H1 (cell line): ENCODE measurements at regions not wholly inside any gene's neighbourhood (a gene's known extent, or its start where the extent isn't known, plus 50 kb on each side); places are given as distances from the start of the nearest gene placed in this dataset.

Source experiments
- CTCF ChIA-PET: fragments of 300-600 bp; sonication (Branson Sonifier 250); formaldehyde crosslinking; loops from one replicate; lab custom pipeline; 2021; ENCODE audit not compliant: partially characterized antibody; lab: Charles Lee
- POLR2A ChIA-PET: fragments of 300-600 bp; sonication (Branson Sonifier 250); formaldehyde crosslinking; loops from one replicate; lab custom pipeline; 2021; ENCODE audit warnings: inconsistent platforms; ENCODE audit not compliant: partially characterized antibody; lab: Charles Lee
- DNase-seq, 2 experiments: peaks; one replicate each; pipeline versions ENCODE4 v3.0.0 to v3.0.0-alpha.2; 2010 to 2022; ENCODE audit warnings: low spot score in 2 of 2, low read depth in 1 of 2, mixed read lengths in 1 of 2
- FAIRE-seq: peaks from 2 replicates; lab custom pipeline; 2011; peaks lifted over from hg19 to GRCh38; lab: Jason Lieb, UNC
- H2AFZ ChIP-seq: 2 replicates; pipeline ENCODE4 v1.8.1; 2012; ENCODE audit warnings: low read length, inconsistent platforms
- H2AK5ac ChIP-seq: 2 replicates; pipeline ENCODE4 v1.6.1; 2013; ENCODE audit warnings: low read depth, low read length
- H2BK120ac ChIP-seq: replicated peaks from 2 replicates; pipeline ENCODE3; 2013; ENCODE audit warnings: low read depth, low read length, inconsistent platforms
- H2BK12ac ChIP-seq: 2 replicates; pipeline ENCODE4 v1.6.1; 2013; ENCODE audit warnings: low read depth, low read length
- H2BK15ac ChIP-seq: 2 replicates; pipeline ENCODE4 v1.6.1; 2013; ENCODE audit warnings: low read length
- H2BK20ac ChIP-seq: 2 replicates; pipeline ENCODE4 v1.6.1; 2013; ENCODE audit warnings: low read length
- H2BK5ac ChIP-seq: 2 replicates; pipeline ENCODE4 v1.6.1; 2013; ENCODE audit warnings: low read depth, low read length
- H3K14ac ChIP-seq: 2 replicates; pipeline ENCODE4 v1.6.1; 2013; ENCODE audit warnings: inconsistent platforms; ENCODE audit not compliant: insufficient read length
- H3K18ac ChIP-seq: 2 replicates; pipeline ENCODE4 v1.6.1; 2013; ENCODE audit warnings: low read length; ENCODE audit errors: extremely low read depth
- H3K23ac ChIP-seq: 2 replicates; pipeline ENCODE4 v1.6.1; 2013; ENCODE audit warnings: inconsistent platforms; ENCODE audit not compliant: insufficient read length
- H3K23me2 ChIP-seq: 2 replicates; pipeline ENCODE4 v1.6.1; 2013; ENCODE audit warnings: low read depth, low read length
- H3K27ac ChIP-seq: 2 replicates; pipeline ENCODE4 v1.6.1; 2011; ENCODE audit warnings: low read depth, low read length, inconsistent platforms
- H3K27me3 ChIP-seq, 4 experiments: replicated peaks in 1 of 4; 1 replicate in 1 of 4; 2 replicates in 3 of 4; pipeline versions ENCODE4 v1.6.1 to v1.8.1; 2011 to 2013; ENCODE audit warnings: low read length in 3 of 4, mild to moderate bottlenecking in 3 of 4, inconsistent platforms in 2 of 4, mixed read lengths in 2 of 4, moderate library complexity in 1 of 4; ENCODE audit not compliant: control insufficient read depth in 3 of 4, insufficient read depth in 3 of 4; ENCODE audit errors: extremely low read depth in 1 of 4
- H3K36me3 ChIP-seq, 4 experiments: 2 replicates each; pipeline versions ENCODE4 v1.6.1 to v1.8.1; 2011 to 2013; ENCODE audit warnings: mild to moderate bottlenecking in 4 of 4, low read length in 3 of 4, moderate library complexity in 2 of 4, control low read depth in 1 of 4, inconsistent platforms in 1 of 4; ENCODE audit not compliant: insufficient read depth in 4 of 4, control insufficient read depth in 2 of 4
- H3K4ac ChIP-seq: replicated peaks from 2 replicates; pipeline ENCODE3; 2013; ENCODE audit warnings: low read length, low read depth, mixed read lengths, inconsistent platforms; ENCODE audit not compliant: insufficient read length
- H3K4me1 ChIP-seq, 4 experiments: replicated peaks in 1 of 4; 1 replicate in 1 of 4; 2 replicates in 3 of 4; pipeline versions ENCODE4 v1.6.1 to v1.8.1; 2011 to 2013; ENCODE audit warnings: low read length in 3 of 4, inconsistent platforms in 2 of 4, mixed read lengths in 1 of 4; ENCODE audit not compliant: insufficient read depth in 4 of 4, control insufficient read depth in 3 of 4
- H3K4me2 ChIP-seq, 2 experiments: 2 replicates each; pipeline versions ENCODE4 v1.6.1 to v1.8.1; 2011 to 2013; ENCODE audit warnings: low read depth in 2 of 2, low read length in 2 of 2, control low read depth in 1 of 2, inconsistent platforms in 1 of 2, mild to moderate bottlenecking in 1 of 2; ENCODE audit not compliant: insufficient read depth in 1 of 2
- H3K4me3 ChIP-seq, 4 experiments: fragments of 200-600, 300-600 bp in 1 of 4; sonication (generic), shearing (Covaris generic), sonication (Bioruptor Twin) in 1 of 4; 2 replicates each; pipeline versions ENCODE4 v1.5.1 to v1.8.1; 2011 to 2016; ENCODE audit warnings: low read length in 4 of 4, low read depth in 3 of 4, control low read depth in 2 of 4, inconsistent platforms in 2 of 4, mild to moderate bottlenecking in 2 of 4, mixed read lengths in 1 of 4, moderate library complexity in 1 of 4; ENCODE audit not compliant: insufficient read depth in 2 of 4; ENCODE audit errors: extremely low read depth in 1 of 4
- H3K56ac ChIP-seq: replicated peaks from 2 replicates; pipeline ENCODE3; 2013; ENCODE audit warnings: low read depth, mild to moderate bottlenecking, mixed read lengths, low read length, inconsistent platforms; ENCODE audit not compliant: insufficient read length
- H3K79me1 ChIP-seq: 2 replicates; pipeline ENCODE4 v1.6.1; 2013; ENCODE audit warnings: low read depth, low read length, control low read depth
- H3K79me2 ChIP-seq, 2 experiments: 2 replicates each; pipeline versions ENCODE4 v1.6.1 to v1.8.1; 2012 to 2013; ENCODE audit warnings: low read length in 2 of 2, mild to moderate bottlenecking in 2 of 2, inconsistent platforms in 1 of 2; ENCODE audit not compliant: insufficient read depth in 2 of 2, control insufficient read depth in 1 of 2
- H3K9ac ChIP-seq, 4 experiments: replicated peaks in 1 of 4; 1 replicate in 1 of 4; 2 replicates in 3 of 4; pipeline versions ENCODE4 v1.6.1 to v1.8.1; 2011 to 2013; ENCODE audit warnings: low read depth in 3 of 4, low read length in 3 of 4, control low read depth in 2 of 4, mild to moderate bottlenecking in 2 of 4, moderate library complexity in 2 of 4, inconsistent platforms in 1 of 4; ENCODE audit errors: extremely low read depth in 1 of 4
- H3K9me3 ChIP-seq, 2 experiments: 2 replicates each; pipeline versions ENCODE4 v1.6.1 to v1.8.1; 2012 to 2013; ENCODE audit warnings: mild to moderate bottlenecking in 2 of 2, moderate library complexity in 2 of 2, control low read depth in 1 of 2, inconsistent platforms in 1 of 2, low read depth in 1 of 2, low read length in 1 of 2, mixed read lengths in 1 of 2; ENCODE audit not compliant: insufficient read depth in 2 of 2
- H4K20me1 ChIP-seq, 2 experiments: replicated peaks in 1 of 2; 2 replicates each; pipeline versions ENCODE3 to v1.8.1; 2011 to 2013; ENCODE audit warnings: inconsistent platforms in 2 of 2, low read length in 2 of 2, mild to moderate bottlenecking in 1 of 2; ENCODE audit not compliant: insufficient read depth in 2 of 2, control insufficient read depth in 1 of 2
- H4K5ac ChIP-seq: 2 replicates; pipeline ENCODE4 v1.6.1; 2013; ENCODE audit warnings: low read length, low read depth, mixed read lengths, inconsistent platforms; ENCODE audit not compliant: insufficient read length
- H4K8ac ChIP-seq: 2 replicates; pipeline ENCODE4 v1.8.0; 2013; ENCODE audit warnings: mild to moderate bottlenecking, moderate library complexity, low read length, inconsistent platforms; ENCODE audit not compliant: insufficient read depth; ENCODE audit errors: extremely low read depth
- H4K91ac ChIP-seq: replicated peaks from 2 replicates; pipeline ENCODE3; 2013; ENCODE audit warnings: low read length, mixed read lengths, inconsistent platforms; ENCODE audit not compliant: insufficient read length
- CBX8 ChIP-seq: fragments of 300-800, 300-1000 bp; sonication (generic); IDR thresholded peaks from 2 replicates; pipeline ENCODE4 v1.7.1; 2016; ENCODE audit warnings: low read depth, low read length, borderline replicate concordance
- CREB1 ChIP-seq: IDR thresholded peaks from 2 replicates; pipeline ENCODE4 v1.6.1; 2012; ENCODE audit warnings: inconsistent platforms
- KDM1A ChIP-seq: fragments of 200-600, 300-600 bp; sonication (generic); IDR thresholded peaks from 2 replicates; pipeline ENCODE4 v1.7.1; 2016; ENCODE audit warnings: mild to moderate bottlenecking, low read length, borderline replicate concordance
- KDM4A ChIP-seq: IDR thresholded peaks from one replicate; pipeline ENCODE4 v1.7.1; 2012; ENCODE audit warnings: low read depth, mild to moderate bottlenecking, moderate library complexity, low read length, inconsistent platforms; ENCODE audit not compliant: severe bottlenecking
- MAFK ChIP-seq: IDR thresholded peaks from 2 replicates; pipeline ENCODE4 v1.6.1; 2012; ENCODE audit warnings: low read depth, mild to moderate bottlenecking, improper control_type of control experiment, low read length
- POU5F1 ChIP-seq: IDR thresholded peaks from 2 replicates; pipeline ENCODE4 v1.6.1; 2011; ENCODE audit warnings: low read depth, mild to moderate bottlenecking, low read length, moderate library complexity
- SIRT6 ChIP-seq: IDR thresholded peaks from one replicate; pipeline ENCODE4 v1.7.1; 2012; ENCODE audit warnings: low read length, inconsistent platforms
- SRF ChIP-seq: IDR thresholded peaks from 2 replicates; pipeline ENCODE4 v1.6.1; 2011; ENCODE audit warnings: mild to moderate bottlenecking, low read depth, low read length, moderate library complexity
- TAF1 ChIP-seq: IDR thresholded peaks from 2 replicates; pipeline ENCODE4 v1.6.1; 2011; ENCODE audit warnings: mild to moderate bottlenecking, low read depth, low read length
- TCF12 ChIP-seq: IDR thresholded peaks from 2 replicates; pipeline ENCODE4 v1.6.1; 2011; ENCODE audit warnings: low read depth, mild to moderate bottlenecking, low read length
- YY1 ChIP-seq: IDR thresholded peaks from 2 replicates; pipeline ENCODE4 v1.6.1; 2011; ENCODE audit warnings: low read depth, mild to moderate bottlenecking, low read length
- WGBS, 2 experiments: shearing (Covaris generic) in 1 of 2; methylation state at CpG; one replicate each; pipeline versions ENCODE4 v1.1.6 to v1.1.7; 2013 to 2015; ENCODE audit warnings: low lambda C conversion rate in 2 of 2, mixed read lengths in 2 of 2, inconsistent platforms in 1 of 2, low coverage in 1 of 2, missing lambda C conversion rate in 1 of 2; ENCODE audit not compliant: insufficient replicate concordance in 2 of 2, insufficient coverage in 1 of 2, insufficient read length in 1 of 2; ENCODE audit errors: extremely low coverage in 1 of 2, missing lambda C conversion rate in 1 of 2; 5-methylcytosine and 5-hydroxymethylcytosine counted together
- TF ChIP-seq, protein P1 (sequence below): IDR thresholded peaks from 2 replicates; pipeline ENCODE4 v1.6.1; 2011; ENCODE audit warnings: low read length, improper control_type of control experiment
- TF ChIP-seq, protein P2 (sequence below): IDR thresholded peaks from 2 replicates; pipeline ENCODE4 v1.6.1; 2012; ENCODE audit warnings: inconsistent platforms
- TF ChIP-seq, protein P3 (sequence below): IDR thresholded peaks from 2 replicates; pipeline ENCODE4 v1.6.1; 2012; ENCODE audit warnings: inconsistent platforms

DNA sequence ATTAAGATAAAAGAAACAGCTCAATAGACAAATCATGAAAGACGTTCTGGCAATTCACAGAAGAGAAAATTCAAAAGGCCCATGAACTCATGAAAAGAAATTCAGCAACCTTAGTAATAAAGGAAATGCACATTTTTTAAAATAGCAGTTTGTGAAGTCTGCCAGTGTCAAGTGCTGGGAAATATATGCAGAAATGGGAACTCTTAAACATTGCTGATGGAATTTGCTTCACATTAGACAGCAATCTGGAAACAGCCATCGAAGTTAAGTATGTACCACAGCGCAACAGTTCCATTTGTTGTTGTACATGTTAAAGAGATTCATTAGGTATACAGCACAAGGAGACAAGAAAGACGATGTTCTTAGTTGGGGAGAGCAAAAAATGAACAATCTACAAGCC lies 319.4 kb upstream of the SALL1 start:
- H3K4me3 ChIP-seq = no peak overlapping the region
- no peak overlapping the region for H2AK5ac ChIP-seq
- no peaks in the 10 kb centered on the region for H3K79me2 ChIP-seq
- H3K4me1 ChIP-seq = no peaks in the 10 kb centered on the region; a peak in 2 of 7 replicates
- no peaks in the 10 kb centered on the region for H3K36me3 ChIP-seq
- no peak overlapping the region for H3K56ac ChIP-seq
- no peak overlapping the region for H2BK20ac ChIP-seq
- POLR2A ChIA-PET = no interaction called here
- no peak overlapping the region for H2BK120ac ChIP-seq
- DNase-seq (no peak), FAIRE-seq (no peak)
- H4K5ac ChIP-seq = no peak overlapping the region
- H2BK12ac ChIP-seq = no peak overlapping the region
- H2BK15ac ChIP-seq = no peak overlapping the region
- H3K23ac ChIP-seq = no peak overlapping the region
- no peak overlapping the region for H3K14ac ChIP-seq
- H3K18ac ChIP-seq = no peak overlapping the region
- H3K23me2 ChIP-seq = no peaks in the 10 kb centered on the region
- H3K4ac ChIP-seq = no peak overlapping the region
- H2AFZ ChIP-seq = no peak overlapping the region
- no peak overlapping the region for H4K8ac ChIP-seq
- H3K27ac ChIP-seq = no peak overlapping the region
- no peaks in the 10 kb centered on the region for H3K27me3 ChIP-seq
- no peak overlapping the region for H2BK5ac ChIP-seq
- no peak overlapping the region for H3K9ac ChIP-seq
- no peaks in the 10 kb centered on the region for H4K20me1 ChIP-seq
- CTCF ChIA-PET = no interaction called here
- no peaks in the 10 kb centered on the region; a peak in 1 of 4 replicates for H3K9me3 ChIP-seq
- no peak overlapping the region for H4K91ac ChIP-seq
- H3K4me2 ChIP-seq = no peak overlapping the region
- WGBS, 2 experiments = 59% methylated on average over 4 of the region's 4 CpGs; no CpG with 5 or more reads in 1 of the 2 experiments
- H3K79me1 ChIP-seq = no peaks in the 10 kb centered on the region
- no peak for TF ChIP-seq MAFK
- no peak for TF ChIP-seq SRF
- no peak for TF ChIP-seq KDM1A
- TF ChIP-seq CREB1 = no peak
- no peak for TF ChIP-seq TAF1
- TF ChIP-seq, protein P1, sequence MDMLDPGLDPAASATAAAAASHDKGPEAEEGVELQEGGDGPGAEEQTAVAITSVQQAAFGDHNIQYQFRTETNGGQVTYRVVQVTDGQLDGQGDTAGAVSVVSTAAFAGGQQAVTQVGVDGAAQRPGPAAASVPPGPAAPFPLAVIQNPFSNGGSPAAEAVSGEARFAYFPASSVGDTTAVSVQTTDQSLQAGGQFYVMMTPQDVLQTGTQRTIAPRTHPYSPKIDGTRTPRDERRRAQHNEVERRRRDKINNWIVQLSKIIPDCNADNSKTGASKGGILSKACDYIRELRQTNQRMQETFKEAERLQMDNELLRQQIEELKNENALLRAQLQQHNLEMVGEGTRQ = no peak
- TF ChIP-seq, protein P2, sequence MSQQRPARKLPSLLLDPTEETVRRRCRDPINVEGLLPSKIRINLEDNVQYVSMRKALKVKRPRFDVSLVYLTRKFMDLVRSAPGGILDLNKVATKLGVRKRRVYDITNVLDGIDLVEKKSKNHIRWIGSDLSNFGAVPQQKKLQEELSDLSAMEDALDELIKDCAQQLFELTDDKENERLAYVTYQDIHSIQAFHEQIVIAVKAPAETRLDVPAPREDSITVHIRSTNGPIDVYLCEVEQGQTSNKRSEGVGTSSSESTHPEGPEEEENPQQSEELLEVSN = no peak
- no peak for TF ChIP-seq YY1
- TF ChIP-seq CBX8 = no peak
- no peak for TF ChIP-seq POU5F1
- no peak for TF ChIP-seq SIRT6
- no peak for TF ChIP-seq TCF12
- TF ChIP-seq, protein P3, sequence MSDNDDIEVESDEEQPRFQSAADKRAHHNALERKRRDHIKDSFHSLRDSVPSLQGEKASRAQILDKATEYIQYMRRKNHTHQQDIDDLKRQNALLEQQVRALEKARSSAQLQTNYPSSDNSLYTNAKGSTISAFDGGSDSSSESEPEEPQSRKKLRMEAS = no peak
- TF ChIP-seq KDM4A = no peak
